ENCODE measurements at regions not wholly inside any gene's neighbourhood (a gene's known extent, or its start where the extent isn't known, plus 50 kb on each side); places are given as distances from the start of the nearest gene placed in this dataset.
"Not testable (repeated sequence)": the region's sequence is repeated elsewhere in the genome, so short reads cannot be mapped to it uniquely, and the experiment has no call there.

- H3K9me3 ChIP-seq; DNase-seq; H3K36me3 ChIP-seq (ENCODE audit: low read depth, missing control alignments); intact Hi-C loops (cut with DNase I; ENCODE audit: low total_unique reads); H3K4me1 ChIP-seq; H3K27ac ChIP-seq; H3K27me3 ChIP-seq; H3K4me3 ChIP-seq: not testable (repeated sequence)
- WGBS, 2 donors: 39 to 54% methylated on average over 1 of the region's 1 CpG
Observed at GRCh38 chr22:11037314-11037713, 4490.7 kb upstream of the OR11H1 start.

- H3K36me3 ChIP-seq (ENCODE audit: low read depth, missing control alignments); H3K4me3 ChIP-seq; H3K27ac ChIP-seq; H3K9me3 ChIP-seq; H3K27me3 ChIP-seq; DNase-seq; H3K4me1 ChIP-seq; intact Hi-C loops (cut with DNase I; ENCODE audit: low total_unique reads): not testable (repeated sequence)
- 51 to 58% methylated on average over 2 of the region's 2 CpGs for WGBS, 2 donors
Observed at GRCh38 chr22:11037814-11038213, 4490.2 kb upstream of the OR11H1 start.

- H3K27ac ChIP-seq; H3K27me3 ChIP-seq; H3K4me3 ChIP-seq; DNase-seq; H3K4me1 ChIP-seq; H3K36me3 ChIP-seq (ENCODE audit: low read depth, missing control alignments); H3K9me3 ChIP-seq; intact Hi-C loops (cut with DNase I; ENCODE audit: low total_unique reads): not testable (repeated sequence)
- WGBS, 2 donors: 66 to 72% methylated on average over 7 of the region's 7 CpGs
Observed at GRCh38 chr22:11038786-11039185, 4489.2 kb upstream of the OR11H1 start.

GRCh38 chr22:11041416-11041815, 4486.6 kb upstream of the OR11H1 start:
- WGBS, 2 donors: 49 to 55% methylated on average over 9 of the region's 9 CpGs
- H3K36me3 ChIP-seq (ENCODE audit: low read depth, missing control alignments); DNase-seq; intact Hi-C loops (cut with DNase I; ENCODE audit: low total_unique reads); H3K4me1 ChIP-seq; H3K9me3 ChIP-seq; H3K27ac ChIP-seq; H3K4me3 ChIP-seq; H3K27me3 ChIP-seq: not testable (repeated sequence)

- Histone ChIP-seq H3K27ac (no peak overlapping the region), H3K4me1 (no peaks in the 10 kb centered on the region), H3K9me3 (no peaks in the 10 kb centered on the region), H3K36me3 (ENCODE audit: low read depth, missing control alignments) (no peaks in the 10 kb centered on the region), H3K27me3 (no peaks in the 10 kb centered on the region), H3K4me3 (no peak overlapping the region)
- TF ChIP-seq POLR2A (IDR thresholded peaks at IDR 0.05) (no peak), CTCF (IDR thresholded peaks at IDR 0.05) (no peak)
- intact Hi-C loops (cut with DNase I; ENCODE audit: low total_unique reads): no loop called here
- 30 to 35% methylated on average over 6 of the region's 6 CpGs for WGBS, 2 donors
- no peak for DNase-seq
Observed at GRCh38 chr22:11042116-11042515, 4485.9 kb upstream of the OR11H1 start.

GRCh38 chr22:11043289-11043688, 4484.7 kb upstream of the OR11H1 start:
- H3K36me3 ChIP-seq (ENCODE audit: low read depth, missing control alignments); intact Hi-C loops (cut with DNase I; ENCODE audit: low total_unique reads); H3K27me3 ChIP-seq; H3K9me3 ChIP-seq; H3K4me3 ChIP-seq; H3K27ac ChIP-seq; H3K4me1 ChIP-seq; DNase-seq: not testable (repeated sequence)

GRCh38 chr22:11048884-11049283, 4479.1 kb upstream of the OR11H1 start:
- H3K4me3 ChIP-seq; DNase-seq; intact Hi-C loops (cut with DNase I; ENCODE audit: low total_unique reads); H3K9me3 ChIP-seq; H3K27ac ChIP-seq; H3K36me3 ChIP-seq (ENCODE audit: low read depth, missing control alignments); H3K27me3 ChIP-seq; H3K4me1 ChIP-seq: not testable (repeated sequence)
- WGBS, 2 donors: 72 to 83% methylated on average over 1 of the region's 1 CpG

- 83% methylated on average over 9 of the region's 11 CpGs; no CpG with 5 or more reads in 1 of the 2 donors for WGBS, 2 donors
- DNase-seq; H3K4me1 ChIP-seq; intact Hi-C loops (cut with DNase I; ENCODE audit: low total_unique reads); H3K4me3 ChIP-seq; H3K36me3 ChIP-seq (ENCODE audit: low read depth, missing control alignments); H3K27me3 ChIP-seq; H3K9me3 ChIP-seq; H3K27ac ChIP-seq: not testable (repeated sequence)
Observed at GRCh38 chr22:11050226-11050625, 4477.8 kb upstream of the OR11H1 start.

GRCh38 chr22:11051401-11052112, 4476.4 kb upstream of the OR11H1 start:
- H3K27me3 ChIP-seq; DNase-seq; H3K27ac ChIP-seq; H3K4me3 ChIP-seq; H3K4me1 ChIP-seq; intact Hi-C loops (cut with DNase I; ENCODE audit: low total_unique reads); H3K36me3 ChIP-seq (ENCODE audit: low read depth, missing control alignments); H3K9me3 ChIP-seq: not testable (repeated sequence)
- WGBS, 2 donors: 62 to 79% methylated on average over 7 to 9 of the region's 9 CpGs

GRCh38 chr22:11053403-11054344, 4474.3 kb upstream of the OR11H1 start:
- WGBS, 2 donors: 64 to 67% methylated on average over 24 of the region's 24 CpGs
- not testable (repeated sequence) for DNase-seq

GRCh38 chr22:11054681-11055080, 4473.3 kb upstream of the OR11H1 start:
- H3K4me1 ChIP-seq; intact Hi-C loops (cut with DNase I; ENCODE audit: low total_unique reads); H3K36me3 ChIP-seq (ENCODE audit: low read depth, missing control alignments); H3K27ac ChIP-seq; H3K27me3 ChIP-seq; H3K4me3 ChIP-seq; H3K9me3 ChIP-seq; DNase-seq: not testable (repeated sequence)
- WGBS, 2 donors: 63 to 80% methylated on average over 11 of the region's 11 CpGs

More at GRCh38 chr22:11053403-11054344, 4474.3 kb upstream of the OR11H1 start:
- H3K4me1 ChIP-seq; H3K4me3 ChIP-seq; H3K27me3 ChIP-seq; intact Hi-C loops (cut with DNase I; ENCODE audit: low total_unique reads); H3K36me3 ChIP-seq (ENCODE audit: low read depth, missing control alignments); H3K9me3 ChIP-seq; H3K27ac ChIP-seq: not testable (repeated sequence)

Data from testis (tissue), 2 donors.